Neutrophil (primary cell): ENCODE measurements at regions not wholly inside any gene's neighbourhood (a gene's known extent, or its start where the extent isn't known, plus 50 kb on each side); places are given as distances from the start of the nearest gene placed in this dataset.
"Not testable (repeated sequence)": the region's sequence is repeated elsewhere in the genome, so short reads cannot be mapped to it uniquely, and the experiment has no call there.

Source experiments
- H3K27ac ChIP-seq: fragments of 200-600 bp; sonication (generic); 2 replicates; pipeline ENCODE4 v1.5.1; 2016; ENCODE audit warnings: mild to moderate bottlenecking, moderate library complexity
- H3K27me3 ChIP-seq: fragments of 200-600 bp; sonication (generic); 2 replicates; pipeline ENCODE4 v1.6.0; 2016; ENCODE audit warnings: mild to moderate bottlenecking
- H3K36me3 ChIP-seq: fragments of 200-600 bp; sonication (generic); 2 replicates; pipeline ENCODE4 v1.5.1; 2017
- H3K4me1 ChIP-seq, 2 experiments: fragments of 200-600 bp in 1 of 2; sonication (generic) in 1 of 2; 1 replicate in 1 of 2; 2 replicates in 1 of 2; pipeline versions ENCODE4 v1.5.1 to v1.6.1; 2013 to 2016; ENCODE audit warnings: low read depth in 1 of 2, low read length in 1 of 2, mild to moderate bottlenecking in 1 of 2, moderate library complexity in 1 of 2; ENCODE audit not compliant: control insufficient read depth in 1 of 2, insufficient read depth in 1 of 2
- H3K4me3 ChIP-seq, 2 experiments: fragments of 200-600 bp in 1 of 2; sonication (generic) in 1 of 2; 1 replicate in 1 of 2; 2 replicates in 1 of 2; pipeline ENCODE4 v1.5.1; 2013 to 2016; ENCODE audit warnings: low read depth in 1 of 2, low read length in 1 of 2, mild to moderate bottlenecking in 1 of 2, moderate library complexity in 1 of 2
- H3K9me3 ChIP-seq: fragments of 200-600 bp; sonication (generic); 2 replicates; pipeline ENCODE4 v1.5.1; 2016
- TF ChIP-seq, protein P1 (sequence below): fragments of 200-600 bp; sonication (generic); IDR thresholded peaks from 2 replicates; pipeline ENCODE4 v1.5.1; 2016; ENCODE audit warnings: antibody characterized with exemption

DNA sequence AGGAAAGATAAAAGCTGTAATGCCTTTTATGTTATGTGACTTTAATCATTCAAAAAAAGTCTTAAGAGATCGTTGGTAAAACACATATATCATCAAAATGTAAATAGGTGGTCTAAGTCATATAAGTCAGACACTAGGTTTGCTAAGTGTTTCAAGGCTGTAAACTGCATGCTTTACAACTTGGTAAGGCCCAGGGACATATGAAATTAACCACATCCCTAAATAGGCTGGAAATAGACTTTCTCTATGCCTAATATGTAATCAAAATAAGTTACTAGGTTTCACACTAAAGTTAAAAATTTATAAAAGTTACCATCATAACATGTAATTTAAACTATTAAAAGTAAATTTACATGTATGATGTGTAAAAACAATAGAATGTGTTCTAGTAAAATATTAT, 946.3 kb upstream of the LRATD1 start:
- Histone ChIP-seq H3K9me3 (no peaks in the 10 kb centered on the region), H3K27me3 (no peaks in the 10 kb centered on the region), H3K36me3 (no peaks in the 10 kb centered on the region), H3K4me3 (no peak overlapping the region), H3K4me1 (no peaks in the 10 kb centered on the region), H3K27ac (no peak overlapping the region)
- TF ChIP-seq, protein P1, sequence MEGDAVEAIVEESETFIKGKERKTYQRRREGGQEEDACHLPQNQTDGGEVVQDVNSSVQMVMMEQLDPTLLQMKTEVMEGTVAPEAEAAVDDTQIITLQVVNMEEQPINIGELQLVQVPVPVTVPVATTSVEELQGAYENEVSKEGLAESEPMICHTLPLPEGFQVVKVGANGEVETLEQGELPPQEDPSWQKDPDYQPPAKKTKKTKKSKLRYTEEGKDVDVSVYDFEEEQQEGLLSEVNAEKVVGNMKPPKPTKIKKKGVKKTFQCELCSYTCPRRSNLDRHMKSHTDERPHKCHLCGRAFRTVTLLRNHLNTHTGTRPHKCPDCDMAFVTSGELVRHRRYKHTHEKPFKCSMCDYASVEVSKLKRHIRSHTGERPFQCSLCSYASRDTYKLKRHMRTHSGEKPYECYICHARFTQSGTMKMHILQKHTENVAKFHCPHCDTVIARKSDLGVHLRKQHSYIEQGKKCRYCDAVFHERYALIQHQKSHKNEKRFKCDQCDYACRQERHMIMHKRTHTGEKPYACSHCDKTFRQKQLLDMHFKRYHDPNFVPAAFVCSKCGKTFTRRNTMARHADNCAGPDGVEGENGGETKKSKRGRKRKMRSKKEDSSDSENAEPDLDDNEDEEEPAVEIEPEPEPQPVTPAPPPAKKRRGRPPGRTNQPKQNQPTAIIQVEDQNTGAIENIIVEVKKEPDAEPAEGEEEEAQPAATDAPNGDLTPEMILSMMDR = no peak

DNA sequence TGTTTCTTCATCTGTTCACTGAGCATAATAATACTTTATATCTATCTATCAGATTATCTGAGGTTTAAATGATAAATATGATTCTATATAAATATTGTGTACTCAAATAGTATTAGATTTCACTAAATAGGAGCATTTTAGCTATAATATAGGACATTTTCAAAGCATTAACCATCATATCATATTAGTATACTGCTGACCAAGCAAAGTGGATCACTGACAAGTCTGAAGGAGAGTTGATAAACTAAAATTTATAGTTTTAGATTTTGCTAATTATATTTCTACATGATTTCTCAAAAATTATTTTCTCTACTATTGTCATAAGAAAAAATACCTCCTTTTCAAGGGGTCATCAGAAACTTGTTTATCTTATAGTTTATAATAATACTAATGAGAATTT, 937.8 kb upstream of the LRATD1 start:
- Histone ChIP-seq H3K27ac (no peak overlapping the region), H3K9me3 (peaks cover 5% of the 10 kb centered on the region), H3K4me1 (no peaks in the 10 kb centered on the region), H3K36me3 (no peaks in the 10 kb centered on the region), H3K4me3 (no peak overlapping the region), H3K27me3 (no peaks in the 10 kb centered on the region)
- TF ChIP-seq, protein P1 = no peak

DNA sequence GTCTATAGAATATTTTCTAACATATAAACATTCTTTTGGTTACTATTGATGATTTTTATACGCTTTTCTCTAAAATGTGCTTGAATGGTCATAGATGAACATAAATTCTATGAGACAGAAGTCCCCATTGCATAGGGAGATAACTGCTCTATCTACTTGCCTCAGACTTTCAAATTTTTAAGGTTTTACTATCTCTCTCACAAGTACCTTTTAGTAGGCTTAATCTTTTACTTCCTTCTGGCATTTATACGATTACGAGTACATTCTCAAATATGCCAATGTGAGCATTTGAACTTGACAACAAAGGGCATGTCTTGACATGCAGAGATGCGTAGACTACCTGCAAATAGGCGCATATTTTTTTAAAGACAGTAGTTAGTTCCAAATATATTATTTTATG, 935.9 kb upstream of the LRATD1 start:
- H3K9me3 ChIP-seq = peaks cover 5% of the 10 kb centered on the region
- no peaks in the 10 kb centered on the region for H3K4me1 ChIP-seq
- no peaks in the 10 kb centered on the region for H3K27me3 ChIP-seq

DNA sequence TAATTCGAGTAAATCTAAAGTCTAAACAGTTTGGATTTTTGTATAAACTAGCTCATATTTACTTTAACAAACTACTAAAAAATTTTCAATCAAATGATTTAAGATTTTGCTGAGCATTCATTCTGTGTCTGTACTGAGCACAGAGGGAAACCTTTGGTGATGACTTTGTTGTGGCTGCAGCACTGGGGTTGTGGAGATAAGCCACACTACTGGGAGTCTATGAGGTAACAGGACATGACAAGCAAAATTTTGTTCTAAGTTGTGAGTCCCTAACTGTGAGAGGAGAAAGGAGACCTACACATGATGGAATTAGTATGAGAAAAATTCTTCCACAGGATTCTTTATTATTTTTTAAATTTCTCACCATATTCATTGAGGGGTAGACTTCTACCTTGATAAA, 933.7 kb upstream of the LRATD1 start:
- Histone ChIP-seq H3K4me3 (no peak overlapping the region), H3K9me3 (peaks cover 5% of the 10 kb centered on the region), H3K27ac (no peak overlapping the region), H3K27me3 (no peaks in the 10 kb centered on the region), H3K4me1 (no peaks in the 10 kb centered on the region), H3K36me3 (no peaks in the 10 kb centered on the region)
- TF ChIP-seq, protein P1 = no peak

More for the DNA sequence above, 935.9 kb upstream of the LRATD1 start:
- TF ChIP-seq, protein P1 = no peak
- Histone ChIP-seq H3K36me3 (no peaks in the 10 kb centered on the region), H3K4me3 (no peak overlapping the region), H3K27ac (no peak overlapping the region)

DNA sequence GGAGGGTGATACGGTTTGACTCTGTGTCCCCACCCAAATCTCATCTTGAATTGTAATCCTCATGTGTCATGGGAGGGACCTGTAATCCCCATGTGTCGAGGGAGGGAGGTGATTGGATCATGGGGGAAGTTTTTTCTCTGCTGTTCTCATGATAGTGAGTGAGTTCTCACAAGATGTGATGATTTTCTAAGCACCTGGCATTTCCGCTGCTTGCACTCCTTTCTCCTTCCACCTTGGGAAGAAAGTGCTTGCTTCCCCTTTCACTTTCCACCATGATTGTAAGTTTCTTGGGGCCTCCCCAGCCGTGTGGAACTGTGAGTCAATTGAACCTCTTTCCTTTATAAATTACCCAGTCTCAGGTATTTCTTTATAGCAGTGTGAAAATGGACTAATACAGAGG, 932.6 kb upstream of the LRATD1 start:
- not testable (repeated sequence) for H3K36me3 ChIP-seq, H3K9me3 ChIP-seq, H3K4me3 ChIP-seq, H3K27ac ChIP-seq, H3K27me3 ChIP-seq, H3K4me1 ChIP-seq

DNA sequence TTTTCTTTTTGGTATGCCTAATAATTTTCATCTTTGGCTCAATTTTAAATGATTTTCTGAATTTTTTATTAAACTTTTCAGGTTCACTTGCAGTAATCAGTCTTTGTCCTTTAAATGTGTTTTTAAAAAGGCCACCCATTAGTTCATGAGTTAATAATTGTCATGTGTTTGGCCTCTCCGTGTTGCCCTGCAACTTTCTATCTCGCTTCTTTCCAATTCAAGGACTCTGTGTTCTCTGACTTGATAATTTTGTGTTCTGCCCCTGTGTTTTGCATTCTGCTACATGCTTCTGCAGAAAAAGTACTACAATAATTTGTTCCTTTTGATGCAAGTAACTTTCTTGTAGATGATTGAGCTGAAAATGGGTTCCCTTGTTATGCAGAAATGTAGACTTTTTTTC, 921.4 kb upstream of the LRATD1 start:
- Histone ChIP-seq H3K9me3 (no peaks in the 10 kb centered on the region), H3K4me1 (no peaks in the 10 kb centered on the region), H3K27ac (no peak overlapping the region), H3K4me3 (no peak overlapping the region), H3K27me3 (no peaks in the 10 kb centered on the region), H3K36me3 (no peaks in the 10 kb centered on the region)
- TF ChIP-seq, protein P1 = no peak
